WTC11 (cell line): ENCODE measurements at regions not wholly inside any gene's neighbourhood (a gene's known extent, or its start where the extent isn't known, plus 50 kb on each side); places are given as distances from the start of the nearest gene placed in this dataset.
"Not testable (repeated sequence)": the region's sequence is repeated elsewhere in the genome, so short reads cannot be mapped to it uniquely, and the experiment has no call there.

Experiments used
- ATAC-seq: fragments of 200-7000 bp; cut with Tn5 transposase; 2 replicates; pipeline ENCODE4 v1.10.0; 2021; ENCODE audit warnings: mild to moderate bottlenecking, moderate library complexity
- CTCF ChIA-PET: fragments of 300-600 bp; sonication (Branson Sonifier 250); formaldehyde crosslinking; loops from one replicate; lab custom pipeline; 2021; ENCODE audit warnings: antibody characterized with exemption; lab: Charles Lee
- POLR2A ChIA-PET: fragments of 350-600 bp; sonication (Branson Sonifier 250); formaldehyde crosslinking; loops from one replicate; lab custom pipeline; 2021; ENCODE audit warnings: antibody characterized with exemption; lab: Charles Lee
- DNase-seq: peaks from one replicate; pipeline ENCODE4 v3.0.0; 2021; ENCODE audit warnings: low spot score
- H3K27ac Mint-ChIP-seq: 2 replicates; pipeline ENCODE4 v1.8.0; 2021; ENCODE audit warnings: mixed read lengths
- H3K27me3 Mint-ChIP-seq: 2 replicates; pipeline ENCODE4 v1.8.0; 2021; ENCODE audit warnings: low read depth, mild to moderate bottlenecking, moderate library complexity, mixed read lengths
- H3K36me3 Mint-ChIP-seq: 2 replicates; pipeline ENCODE4 v1.8.0; 2021; ENCODE audit warnings: mixed read lengths
- H3K4me1 Mint-ChIP-seq: 2 replicates; pipeline ENCODE4 v1.8.0; 2022; ENCODE audit warnings: mixed read lengths
- H3K4me3 Mint-ChIP-seq: 2 replicates; pipeline ENCODE4 v1.8.0; 2021; ENCODE audit warnings: mild to moderate bottlenecking, moderate library complexity, mixed read lengths
- H3K9me3 Mint-ChIP-seq: 2 replicates; pipeline ENCODE4 v1.8.0; 2021; ENCODE audit warnings: mixed read lengths

- Mint-ChIP-seq H3K27me3 (peaks cover 13% of the 10 kb centered on the region), H3K9me3 (peaks cover 12% of the 10 kb centered on the region)
- H3K36me3 Mint-ChIP-seq, H3K4me3 Mint-ChIP-seq, ATAC-seq, CTCF ChIA-PET, DNase-seq, H3K27ac Mint-ChIP-seq, POLR2A ChIA-PET, H3K4me1 Mint-ChIP-seq: not testable (repeated sequence)
Measured at GRCh38 chr7:65549589-65550443, 176.2 kb downstream of the ZNF92 start.

DNA sequence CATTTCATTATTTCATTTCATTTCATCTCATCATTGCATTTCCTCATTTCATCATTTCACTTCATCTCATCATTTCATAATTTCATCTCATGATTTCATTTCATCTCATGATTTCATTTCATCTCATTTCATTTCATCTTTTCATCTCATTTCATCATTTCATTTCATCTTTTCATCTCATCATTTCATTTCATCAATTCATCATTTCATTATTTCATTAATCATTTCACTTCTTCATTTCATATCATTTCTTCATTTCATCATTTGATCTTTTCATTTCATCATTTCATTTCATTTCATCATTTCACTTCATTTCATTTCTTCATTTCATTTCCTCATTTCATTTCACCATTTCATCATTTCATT lies 176.8 kb downstream of the ZNF92 start:
- peaks cover 13% of the 10 kb centered on the region for H3K27me3 Mint-ChIP-seq
- CTCF ChIA-PET, H3K4me1 Mint-ChIP-seq, H3K36me3 Mint-ChIP-seq, ATAC-seq, H3K27ac Mint-ChIP-seq, H3K4me3 Mint-ChIP-seq, DNase-seq, POLR2A ChIA-PET: not testable (repeated sequence)
- peaks cover 12% of the 10 kb centered on the region for H3K9me3 Mint-ChIP-seq

GRCh38 chr7:65551042-65551441 lies 177.4 kb downstream of the ZNF92 start:
- ATAC-seq, CTCF ChIA-PET, POLR2A ChIA-PET, H3K27ac Mint-ChIP-seq, H3K4me1 Mint-ChIP-seq, H3K36me3 Mint-ChIP-seq, DNase-seq, H3K4me3 Mint-ChIP-seq: not testable (repeated sequence)
- Mint-ChIP-seq H3K27me3 (peaks cover 13% of the 10 kb centered on the region), H3K9me3 (peaks cover 12% of the 10 kb centered on the region)

DNA sequence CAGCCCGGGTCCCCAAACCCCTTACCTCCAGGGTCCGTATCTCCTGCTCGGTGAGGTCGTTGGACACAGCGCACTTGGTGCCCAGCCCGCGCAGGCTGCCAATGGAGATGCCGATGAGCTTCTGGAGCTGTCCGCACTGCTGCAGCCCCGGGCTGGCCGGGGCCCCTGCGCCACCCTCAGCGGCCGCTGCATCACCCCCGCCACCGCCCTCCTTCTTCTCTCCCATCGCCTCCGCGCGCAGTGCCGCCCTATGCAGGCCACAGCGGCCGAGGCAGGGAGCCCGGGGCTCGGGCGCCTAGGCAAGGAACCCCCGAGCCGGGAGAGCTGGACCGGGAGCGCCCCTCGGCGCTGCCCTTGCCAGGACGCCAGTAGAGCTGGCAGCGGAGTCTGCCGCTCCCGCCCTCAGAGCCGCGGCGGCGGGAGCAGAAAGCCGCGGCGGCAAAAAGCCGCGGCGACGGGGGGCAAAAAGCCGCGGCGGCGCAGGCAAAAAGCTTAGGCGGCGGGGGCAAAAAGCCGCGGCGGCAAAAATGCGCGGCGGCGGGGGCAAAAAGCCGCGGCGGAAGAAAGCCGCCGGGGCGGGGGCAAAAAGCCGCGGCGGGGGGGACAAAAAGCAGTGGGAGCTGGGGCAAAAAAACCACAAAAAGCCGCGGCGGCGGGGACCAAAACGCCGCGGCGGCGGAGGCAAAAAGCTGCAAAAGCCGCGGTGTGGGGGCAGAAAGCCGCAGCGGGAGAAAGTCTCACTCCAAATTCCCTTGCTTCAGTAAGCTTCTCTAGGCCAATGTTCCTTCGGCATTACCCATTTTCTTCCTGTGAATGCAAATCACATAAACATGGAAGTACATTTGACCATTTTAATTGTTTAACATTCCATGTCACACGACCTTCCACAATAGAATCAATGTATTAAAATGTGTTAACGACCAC lies 181.2 kb downstream of the ZNF92 start:
- H3K4me3 Mint-ChIP-seq, H3K27me3 Mint-ChIP-seq: not testable (repeated sequence)

DNA sequence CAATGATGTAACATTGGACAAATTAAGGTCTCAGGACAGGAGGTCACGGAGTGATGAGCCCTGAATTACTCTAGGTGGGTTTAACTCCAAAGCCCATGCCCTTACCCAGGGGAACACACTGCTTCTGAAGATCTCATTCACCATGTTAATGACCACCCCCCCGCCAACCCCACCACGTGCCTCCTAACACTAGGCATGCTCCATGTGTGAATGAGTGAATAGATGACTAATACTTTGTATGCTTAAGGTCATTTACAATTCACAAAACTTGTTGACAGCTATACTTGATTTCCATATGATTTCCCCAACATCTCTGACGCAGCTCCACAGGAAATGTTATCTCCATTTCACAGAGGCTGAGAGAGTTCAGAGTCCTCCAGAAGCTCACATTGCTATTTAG lies 184.9 kb downstream of the ZNF92 start:
- DNase-seq = peak; percentile 10
- H3K4me3 Mint-ChIP-seq, POLR2A ChIA-PET, H3K9me3 Mint-ChIP-seq, H3K4me1 Mint-ChIP-seq, CTCF ChIA-PET, H3K36me3 Mint-ChIP-seq, H3K27ac Mint-ChIP-seq, ATAC-seq, H3K27me3 Mint-ChIP-seq: not testable (repeated sequence)

More for the DNA sequence above, 181.2 kb downstream of the ZNF92 start:
- ATAC-seq = peak; percentile 67
- H3K4me1 Mint-ChIP-seq, H3K27ac Mint-ChIP-seq, DNase-seq, H3K36me3 Mint-ChIP-seq, CTCF ChIA-PET, POLR2A ChIA-PET, H3K9me3 Mint-ChIP-seq: not testable (repeated sequence)

- POLR2A ChIA-PET, H3K4me1 Mint-ChIP-seq, H3K36me3 Mint-ChIP-seq, DNase-seq, H3K9me3 Mint-ChIP-seq, H3K4me3 Mint-ChIP-seq, H3K27me3 Mint-ChIP-seq, H3K27ac Mint-ChIP-seq, CTCF ChIA-PET: not testable (repeated sequence)
- ATAC-seq = peak; percentile 42
Measured at GRCh38 chr7:65561786-65562372, 188.2 kb downstream of the ZNF92 start.

- DNase-seq (peak; percentile 46), ATAC-seq (peak; percentile 89)
- H3K4me3 Mint-ChIP-seq, H3K9me3 Mint-ChIP-seq, POLR2A ChIA-PET, H3K36me3 Mint-ChIP-seq, H3K27ac Mint-ChIP-seq, CTCF ChIA-PET, H3K4me1 Mint-ChIP-seq, H3K27me3 Mint-ChIP-seq: not testable (repeated sequence)
Measured at GRCh38 chr7:65562522-65562921, 188.9 kb downstream of the ZNF92 start.

DNA sequence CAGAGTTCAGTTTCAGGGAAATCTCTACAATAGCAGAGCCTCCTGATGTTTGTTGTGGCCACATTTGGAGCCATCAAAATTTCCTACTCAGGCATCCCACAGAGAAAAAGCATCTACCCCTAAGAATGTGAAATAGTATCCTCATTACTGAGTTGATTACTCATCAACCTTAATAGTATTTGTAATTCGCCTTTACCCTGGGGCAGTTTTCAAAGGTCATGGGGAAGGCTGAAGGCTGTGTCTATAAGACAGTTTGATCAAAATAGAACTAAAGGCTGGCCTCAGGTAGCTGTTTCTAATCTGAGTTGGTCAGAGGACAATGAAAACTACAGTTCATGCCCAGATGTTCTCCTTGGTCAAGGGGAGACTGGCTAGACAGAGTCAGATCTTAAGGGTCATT lies 189.7 kb downstream of the ZNF92 start:
- ATAC-seq, POLR2A ChIA-PET, H3K27ac Mint-ChIP-seq: not testable (repeated sequence)

DNA sequence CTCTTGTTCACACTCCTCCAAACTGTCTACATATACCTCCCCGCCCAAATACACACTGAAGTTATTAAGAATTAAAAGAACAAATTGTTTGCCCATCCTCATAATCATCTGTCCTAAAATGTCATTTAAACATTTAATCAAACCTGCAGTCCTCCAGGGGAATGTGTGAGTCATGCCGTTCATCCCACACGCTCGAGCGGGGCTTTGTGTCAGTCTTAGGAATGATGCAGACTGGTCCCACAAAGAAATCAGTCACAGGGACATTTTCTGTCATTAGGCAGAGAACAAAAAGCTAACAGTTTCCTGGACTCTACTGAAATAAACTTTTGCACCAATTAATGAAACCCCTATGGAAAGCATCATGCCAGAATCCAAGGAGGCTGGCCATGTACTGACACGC lies 194.6 kb downstream of the ZNF92 start:
- H3K4me1 Mint-ChIP-seq, H3K36me3 Mint-ChIP-seq, H3K27me3 Mint-ChIP-seq, ATAC-seq, H3K4me3 Mint-ChIP-seq, DNase-seq, H3K9me3 Mint-ChIP-seq, H3K27ac Mint-ChIP-seq, POLR2A ChIA-PET, CTCF ChIA-PET: not testable (repeated sequence)

More for the DNA sequence above, 189.7 kb downstream of the ZNF92 start:
- CTCF ChIA-PET, H3K4me3 Mint-ChIP-seq, DNase-seq, H3K36me3 Mint-ChIP-seq, H3K27me3 Mint-ChIP-seq, H3K9me3 Mint-ChIP-seq, H3K4me1 Mint-ChIP-seq: not testable (repeated sequence)

DNA sequence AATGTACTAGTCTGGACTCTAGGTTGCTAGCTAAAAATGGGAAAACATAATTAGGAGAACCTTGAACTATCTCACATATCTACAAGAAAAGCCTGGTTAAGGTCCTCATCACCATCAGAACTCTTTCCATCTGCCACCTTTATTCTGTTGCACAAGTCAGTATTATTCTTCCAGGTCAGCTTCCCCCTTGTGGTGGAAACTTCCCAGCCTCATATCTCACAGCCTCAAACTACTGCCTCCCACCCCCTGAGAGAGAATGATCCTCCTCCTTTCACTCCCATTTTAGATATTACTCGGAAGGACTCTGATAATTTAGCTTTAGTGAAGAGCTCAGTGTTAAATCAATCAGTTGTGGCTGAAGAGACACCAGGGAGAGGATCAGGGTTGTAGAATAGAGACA lies 197.3 kb downstream of the ZNF92 start:
- H3K27ac Mint-ChIP-seq, H3K9me3 Mint-ChIP-seq, H3K36me3 Mint-ChIP-seq, CTCF ChIA-PET, POLR2A ChIA-PET, DNase-seq, ATAC-seq, H3K4me1 Mint-ChIP-seq, H3K4me3 Mint-ChIP-seq, H3K27me3 Mint-ChIP-seq: not testable (repeated sequence)

DNA sequence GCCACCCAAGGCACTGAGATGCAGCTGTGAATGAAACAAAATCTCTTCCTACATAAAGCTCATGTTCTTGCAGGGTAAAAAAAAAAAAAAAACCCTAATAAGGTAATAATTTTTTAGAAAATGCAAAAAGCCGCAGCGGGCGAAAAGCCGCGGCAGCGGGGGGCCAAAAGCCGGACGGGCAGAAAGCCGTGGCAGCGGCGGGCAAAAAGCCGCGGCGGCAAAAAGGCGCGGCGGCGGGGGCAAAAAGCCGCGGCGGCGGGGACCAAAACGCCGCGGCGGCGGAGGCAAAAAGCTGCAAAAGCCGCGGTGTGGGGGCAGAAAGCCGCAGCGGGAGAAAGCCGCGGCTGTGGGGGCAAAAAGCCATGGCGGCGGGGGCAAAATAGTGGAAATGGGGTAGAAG lies 198.9 kb downstream of the ZNF92 start:
- H3K4me1 Mint-ChIP-seq, POLR2A ChIA-PET, H3K27ac Mint-ChIP-seq, H3K36me3 Mint-ChIP-seq, H3K9me3 Mint-ChIP-seq, CTCF ChIA-PET, H3K27me3 Mint-ChIP-seq, ATAC-seq: not testable (repeated sequence)
- H3K4me3 Mint-ChIP-seq = peak overlapping the region; percentile 34; the same call in 1 of the 2 replicates
- peak; percentile 15 for DNase-seq

DNA sequence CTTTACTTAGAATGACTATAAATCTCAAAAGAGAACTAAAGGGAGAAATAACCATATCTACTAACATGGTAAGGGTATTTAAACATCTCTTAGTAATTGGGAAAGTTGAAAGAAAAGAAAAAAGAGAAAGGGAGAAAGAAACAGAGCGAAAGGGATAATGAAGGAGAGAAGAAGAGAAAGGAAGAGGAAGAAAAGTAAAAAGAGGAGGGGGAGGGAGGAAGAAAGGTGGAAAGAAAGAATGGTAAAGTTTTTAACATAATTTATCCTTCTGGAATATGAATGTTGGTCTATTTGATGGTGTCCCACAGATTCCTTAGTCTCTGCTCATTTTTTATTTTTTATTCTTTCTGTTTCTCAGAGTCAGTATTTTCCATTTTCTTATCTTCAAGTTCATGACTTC lies 202.7 kb downstream of the ZNF92 start:
- CTCF ChIA-PET, H3K9me3 Mint-ChIP-seq, DNase-seq, H3K4me3 Mint-ChIP-seq, ATAC-seq, H3K36me3 Mint-ChIP-seq, H3K27ac Mint-ChIP-seq, POLR2A ChIA-PET, H3K27me3 Mint-ChIP-seq, H3K4me1 Mint-ChIP-seq: not testable (repeated sequence)
